HG02885 (cell line): ENCODE measurements at regions not wholly inside any gene's neighbourhood (a gene's known extent, or its start where the extent isn't known, plus 50 kb on each side); places are given as distances from the start of the nearest gene placed in this dataset.
"Not testable (repeated sequence)": the region's sequence is repeated elsewhere in the genome, so short reads cannot be mapped to it uniquely, and the experiment has no call there.

ENCODE experiments used
- ATAC-seq: cut with Tn5 transposase; IDR thresholded peaks from one replicate; pipeline ENCODE4 v1.9.1; 2021; ENCODE audit warnings: mild to moderate bottlenecking; ENCODE audit not compliant: unreplicated experiment, poor library complexity

DNA sequence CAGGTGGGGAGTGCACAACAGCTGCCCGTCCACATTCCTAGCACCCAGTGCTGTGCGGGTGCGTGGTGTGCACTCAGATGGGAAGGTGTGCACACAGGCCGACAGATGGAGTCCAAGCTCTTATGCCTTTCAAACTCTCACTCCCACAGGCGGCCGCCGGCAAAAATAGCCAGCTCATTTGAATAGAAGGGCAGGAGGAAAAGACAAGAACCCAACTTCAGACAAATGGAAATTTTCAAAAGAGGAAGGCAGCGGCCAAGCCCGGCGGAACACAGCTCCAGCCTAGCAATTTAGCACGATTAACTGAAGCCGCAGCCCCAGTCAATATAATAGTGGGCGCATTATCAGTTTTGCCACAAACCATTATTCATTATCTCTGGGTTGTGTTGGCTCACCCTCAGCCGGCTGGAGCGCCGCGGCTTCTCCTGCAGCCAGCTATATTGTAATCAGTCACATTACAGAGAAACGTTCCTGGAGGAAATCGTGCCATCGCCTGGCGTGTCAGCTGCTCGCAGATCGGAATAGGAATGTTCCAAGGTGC lies 103.9 kb upstream of the SEC14L1 start:
- no peak for ATAC-seq

DNA sequence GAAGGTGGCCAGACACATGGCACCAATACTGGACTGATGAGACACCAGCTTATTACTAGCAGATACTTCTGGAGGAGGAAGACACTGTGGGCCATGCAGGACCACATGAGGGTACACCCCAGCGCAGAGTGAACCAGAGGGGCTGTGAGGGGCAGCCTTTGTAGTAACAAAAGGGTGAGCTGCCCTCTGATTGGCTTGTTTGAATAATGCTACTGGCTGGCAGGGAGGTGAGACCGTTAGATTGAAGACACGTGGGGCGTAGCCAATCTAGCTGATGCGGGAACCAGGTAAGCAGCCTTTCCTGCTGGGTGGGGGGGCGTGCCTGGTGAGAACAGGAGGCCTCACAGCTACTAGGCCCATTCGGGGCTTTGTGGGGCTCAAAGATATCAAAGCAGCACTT lies 102.8 kb upstream of the SEC14L1 start:
- no peak for ATAC-seq

DNA sequence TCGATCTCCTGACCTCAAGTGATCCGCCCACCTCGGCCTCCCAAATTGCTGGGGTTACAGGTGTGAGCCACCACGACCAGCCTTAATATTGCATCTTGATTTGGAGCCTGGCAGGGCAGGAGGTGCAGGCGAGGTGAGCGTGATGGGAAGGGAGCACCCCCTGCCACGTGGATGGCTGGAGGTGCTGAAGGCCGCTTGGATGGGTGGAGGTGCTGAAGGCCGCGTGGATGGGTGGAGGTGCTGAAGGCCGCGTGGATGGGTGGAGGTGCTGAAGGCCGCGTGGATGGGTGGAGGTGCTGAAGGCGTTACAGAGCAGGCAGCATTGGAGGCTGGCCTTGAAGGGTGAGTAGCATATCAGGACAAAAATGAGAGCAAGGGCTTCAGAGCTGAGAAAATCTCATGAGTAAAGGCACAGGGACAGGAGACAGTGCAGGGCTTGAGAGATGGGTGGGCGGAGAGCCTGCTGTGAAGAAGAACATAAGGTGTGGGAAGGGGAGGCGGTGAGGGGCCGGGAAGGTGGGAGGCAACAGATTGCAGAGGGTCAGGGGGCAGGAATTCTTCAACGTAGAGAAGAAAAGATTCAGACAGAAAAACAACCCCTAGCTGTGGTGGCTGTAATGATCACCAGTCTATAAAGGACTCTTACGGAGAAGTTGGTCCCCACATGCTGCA lies 101.7 kb upstream of the SEC14L1 start:
- ATAC-seq: no peak

DNA sequence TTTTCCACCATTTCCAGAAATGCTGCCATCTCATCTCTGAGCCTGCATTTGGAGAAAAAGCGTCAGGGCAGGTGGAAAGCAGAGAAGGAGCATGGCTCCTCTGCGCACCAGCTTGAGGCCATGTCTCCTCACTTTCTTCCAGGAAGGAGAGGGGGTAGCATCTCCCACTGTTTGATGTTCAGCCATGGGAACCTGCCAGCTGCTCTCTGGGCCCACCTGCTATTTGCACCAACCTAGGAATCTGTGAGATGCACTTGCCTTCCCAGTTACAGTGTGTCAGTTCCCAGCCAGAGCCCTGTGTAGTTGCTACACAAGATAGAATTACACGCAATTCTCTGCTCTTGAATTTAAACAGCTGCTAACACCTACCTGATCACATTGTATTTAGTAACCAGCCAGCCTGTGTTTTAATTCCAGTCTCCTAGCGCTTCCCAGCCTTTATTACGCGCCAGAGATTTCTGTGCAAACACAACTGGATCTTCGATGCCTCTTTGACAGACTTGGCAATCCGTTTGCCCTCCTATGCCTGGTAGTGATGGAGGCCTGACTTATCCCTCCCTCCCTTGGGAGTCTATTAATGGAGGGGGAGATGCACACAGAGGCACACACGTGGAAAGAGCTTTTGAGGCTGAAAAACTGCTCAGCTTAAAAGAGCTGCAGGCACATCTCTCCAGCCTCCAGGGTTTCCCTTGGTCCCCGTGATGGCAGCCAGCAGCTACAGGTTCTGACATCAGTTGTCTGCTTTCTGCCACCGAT lies 98.1 kb upstream of the SEC14L1 start:
- no peak for ATAC-seq

DNA sequence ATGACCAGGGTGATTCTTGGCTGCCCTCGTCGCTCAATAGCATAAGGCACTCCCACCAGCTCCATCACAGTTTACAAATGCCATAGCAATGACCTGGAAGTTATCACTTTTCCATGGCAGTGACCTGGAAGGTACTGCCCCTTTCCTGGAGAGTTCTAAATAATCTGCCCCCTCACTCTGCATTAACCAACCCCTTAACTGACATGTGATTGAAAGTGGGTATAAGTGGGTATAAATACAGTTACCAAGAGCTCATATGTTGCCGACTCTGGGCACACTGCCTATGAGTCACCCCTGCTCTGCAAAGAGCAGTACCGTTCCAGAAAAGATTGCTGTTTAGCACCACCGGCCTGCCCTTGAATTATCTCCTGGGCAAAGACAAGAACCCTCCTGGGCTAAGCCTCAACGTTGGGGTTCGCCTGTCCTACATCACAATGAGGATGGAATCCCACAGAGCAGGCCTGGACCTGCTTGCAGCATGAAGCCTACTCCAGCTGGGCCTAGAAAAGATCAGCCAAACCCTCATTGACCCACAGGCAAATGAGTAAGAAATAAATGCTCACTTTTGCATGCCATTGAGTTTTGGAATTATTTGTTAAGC lies 95.2 kb upstream of the SEC14L1 start:
- no peak for ATAC-seq

DNA sequence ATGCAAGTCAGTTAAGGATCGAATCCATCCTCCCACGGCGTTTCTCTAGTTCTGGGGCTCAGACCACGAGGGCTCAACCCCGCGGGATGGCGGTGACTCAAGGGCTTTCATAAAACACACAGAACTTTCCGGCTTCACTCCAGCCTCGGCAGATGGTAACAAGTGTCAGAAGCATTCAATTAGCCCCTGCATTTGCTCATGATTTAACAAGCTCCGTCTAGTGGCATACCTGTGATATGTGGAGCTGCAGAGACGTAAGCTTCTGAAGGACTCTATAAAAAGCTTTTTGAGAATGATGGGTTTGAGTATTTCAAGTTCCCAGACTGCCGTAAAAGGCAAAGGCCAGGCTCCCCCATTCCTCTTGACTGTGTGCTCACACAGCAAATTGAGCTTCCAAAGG lies 91.3 kb upstream of the SEC14L1 start:
- ATAC-seq: no peak

DNA sequence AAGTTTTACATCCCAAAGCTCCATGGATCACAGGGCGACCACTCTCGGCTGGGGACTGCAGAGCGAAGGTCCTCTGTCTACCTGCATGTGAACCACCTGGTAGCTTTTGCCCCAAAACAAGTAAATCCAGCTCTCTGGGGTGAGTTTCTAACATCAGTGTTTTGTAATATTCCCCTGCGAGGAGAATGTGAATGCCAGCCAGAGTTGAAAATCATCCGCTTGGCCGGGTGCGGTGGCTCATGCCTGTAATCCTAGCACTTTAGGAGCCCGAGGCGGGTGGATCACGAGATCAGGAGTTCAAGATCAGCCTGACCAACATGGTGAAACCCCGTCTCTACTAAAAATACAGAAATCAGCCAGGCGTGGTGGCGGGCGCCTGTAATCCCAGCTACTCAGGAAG lies 89.9 kb upstream of the SEC14L1 start:
- ATAC-seq: not testable (repeated sequence)

DNA sequence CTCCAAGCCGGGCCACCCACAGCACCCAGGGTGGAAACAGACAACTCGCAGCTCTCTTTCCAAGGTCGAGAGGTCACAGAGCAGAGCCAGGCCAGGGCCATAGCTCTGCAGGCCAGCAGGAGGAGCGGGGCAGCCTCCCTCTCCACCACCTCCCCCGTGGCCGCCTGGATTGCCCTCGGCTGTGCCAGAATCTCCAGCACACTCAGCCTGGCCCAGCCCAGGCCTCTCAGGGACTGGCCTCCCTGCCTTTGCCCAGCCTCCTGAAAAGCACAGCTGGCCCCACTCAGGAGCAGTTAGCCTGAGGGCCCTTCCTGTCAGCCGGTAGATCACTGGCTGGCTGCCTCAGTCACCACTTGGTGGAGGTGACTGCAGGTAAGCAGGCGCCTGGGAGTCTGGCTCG lies 85.8 kb upstream of the SEC14L1 start:
- ATAC-seq: no peak

DNA sequence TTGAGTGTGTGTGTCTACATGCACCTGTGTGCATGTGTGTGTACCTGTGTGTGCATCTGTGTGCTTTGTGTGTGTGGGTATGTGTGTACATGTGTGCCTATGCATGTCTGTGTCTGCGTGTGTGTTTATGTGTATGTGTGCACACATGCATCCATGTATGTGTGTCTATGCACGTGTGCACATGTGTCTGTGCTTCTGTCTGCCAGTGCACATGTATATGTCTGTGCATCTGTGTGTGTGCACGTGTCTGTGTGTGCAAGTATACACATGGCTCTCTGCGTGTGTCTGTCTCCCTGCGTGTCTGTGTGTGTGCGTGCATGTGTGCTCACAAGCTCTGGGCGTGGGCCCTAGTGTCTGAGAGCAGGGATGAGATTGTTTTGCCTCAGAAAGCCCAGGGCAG lies 85.3 kb upstream of the SEC14L1 start:
- ATAC-seq: no peak

DNA sequence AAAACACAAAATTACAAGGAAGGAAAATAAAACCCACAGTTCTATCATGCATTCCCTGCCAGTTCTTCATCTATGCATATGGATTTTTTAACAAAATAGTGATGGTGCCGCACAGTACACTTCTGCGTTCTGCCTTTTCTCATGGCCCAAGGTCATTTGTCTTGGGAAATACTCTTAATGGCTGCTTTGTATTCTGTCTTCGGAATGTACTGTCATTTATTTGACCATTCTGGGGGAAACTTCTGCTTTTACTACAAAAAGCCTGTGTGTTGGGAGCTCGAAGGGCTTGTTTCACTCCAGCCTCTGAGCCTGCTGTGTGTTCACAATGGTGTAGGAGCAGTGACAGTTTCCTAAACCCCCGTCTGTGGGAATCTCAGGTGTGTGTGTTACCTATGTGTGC lies 82.8 kb upstream of the SEC14L1 start:
- no peak for ATAC-seq

DNA sequence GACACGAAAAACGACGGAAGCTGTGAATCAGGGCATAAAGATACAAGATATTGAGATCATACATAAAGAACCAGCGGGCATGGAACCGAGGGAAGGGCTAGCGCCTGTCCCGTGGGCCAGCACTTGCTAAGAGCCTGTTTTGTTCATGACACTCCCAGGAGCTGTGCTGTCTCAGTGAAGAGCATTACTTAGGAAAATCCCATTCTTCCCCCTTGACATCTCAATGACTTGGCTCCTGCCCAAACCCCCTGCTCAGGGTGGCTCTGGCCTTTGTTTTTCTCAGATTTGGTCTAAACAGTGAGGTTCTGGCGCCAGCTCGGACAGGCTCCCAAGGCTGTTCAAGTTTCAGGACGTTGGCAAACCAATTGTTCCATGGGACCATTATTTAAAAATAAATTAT lies 79.1 kb upstream of the SEC14L1 start:
- ATAC-seq: no peak

DNA sequence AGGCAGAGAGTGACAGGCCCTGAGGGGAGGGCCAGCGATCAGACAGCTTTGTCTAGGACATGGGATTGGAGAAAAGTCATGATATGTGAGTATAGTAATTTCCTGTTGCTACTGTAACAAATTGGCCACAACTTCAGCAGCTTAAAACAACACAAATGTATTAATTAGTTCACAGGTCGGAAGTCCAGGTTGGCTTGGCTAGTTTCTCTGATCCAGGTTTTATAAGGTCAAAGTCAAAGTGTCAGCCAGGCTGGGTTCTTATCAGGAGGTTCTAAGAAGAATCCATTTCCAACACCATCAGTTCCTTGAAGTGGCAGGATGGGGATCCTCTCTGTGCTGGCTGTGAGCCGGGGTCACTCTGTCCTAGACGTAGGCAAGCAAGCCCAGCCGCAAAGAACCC lies 76.2 kb upstream of the SEC14L1 start:
- ATAC-seq: no peak

DNA sequence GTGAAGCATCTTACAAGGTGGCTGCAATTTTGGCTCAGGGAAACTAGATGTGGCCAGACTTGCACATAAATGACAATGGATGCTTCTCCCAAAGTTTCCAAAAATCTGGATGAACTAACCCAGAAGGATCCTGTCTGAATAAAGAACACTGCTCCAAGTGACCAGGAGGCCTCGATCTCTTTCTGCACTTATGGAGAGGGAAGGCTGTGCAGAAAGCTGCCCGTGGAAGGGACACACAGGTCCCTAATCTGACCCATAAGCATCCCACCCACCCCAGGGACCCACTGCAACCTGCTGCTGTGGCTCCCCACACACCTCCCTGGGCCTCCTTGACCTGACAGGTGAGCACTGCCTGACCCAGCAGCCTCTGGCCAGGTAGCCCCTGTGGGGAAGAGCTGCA lies 74.6 kb upstream of the SEC14L1 start:
- no peak for ATAC-seq

DNA sequence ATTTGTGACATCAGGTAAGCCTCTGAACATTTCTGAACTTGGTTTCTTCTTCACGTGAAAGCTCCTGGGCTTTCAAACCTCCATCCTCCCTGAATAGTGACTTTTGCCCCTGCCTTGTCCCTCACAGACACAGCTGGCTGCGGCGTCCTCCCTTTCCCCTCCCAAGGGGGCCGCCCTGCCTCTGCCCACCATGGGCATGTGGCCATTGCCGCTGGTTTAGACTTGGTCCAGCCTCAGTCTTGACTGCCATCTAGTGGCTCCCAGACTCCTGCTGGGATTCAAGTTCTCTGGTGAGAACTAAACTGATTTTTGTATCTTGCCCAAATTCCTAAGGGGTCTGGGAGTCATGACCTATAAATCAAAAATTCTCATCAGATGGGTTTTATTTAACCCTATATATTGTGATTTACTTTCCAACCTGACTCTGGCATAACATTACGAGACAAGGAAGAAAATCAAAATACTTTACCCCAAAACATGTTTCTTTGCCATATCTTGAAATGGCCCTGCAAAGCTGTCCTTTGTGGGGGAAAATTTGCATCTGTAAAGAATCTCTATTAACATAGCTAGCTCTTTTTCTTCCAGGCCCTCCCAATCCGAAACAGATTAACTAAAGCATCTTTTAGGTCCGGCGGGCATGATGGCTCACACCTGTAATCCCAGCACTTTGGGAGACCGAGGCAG lies 73.9 kb upstream of the SEC14L1 start:
- ATAC-seq: not testable (repeated sequence)

DNA sequence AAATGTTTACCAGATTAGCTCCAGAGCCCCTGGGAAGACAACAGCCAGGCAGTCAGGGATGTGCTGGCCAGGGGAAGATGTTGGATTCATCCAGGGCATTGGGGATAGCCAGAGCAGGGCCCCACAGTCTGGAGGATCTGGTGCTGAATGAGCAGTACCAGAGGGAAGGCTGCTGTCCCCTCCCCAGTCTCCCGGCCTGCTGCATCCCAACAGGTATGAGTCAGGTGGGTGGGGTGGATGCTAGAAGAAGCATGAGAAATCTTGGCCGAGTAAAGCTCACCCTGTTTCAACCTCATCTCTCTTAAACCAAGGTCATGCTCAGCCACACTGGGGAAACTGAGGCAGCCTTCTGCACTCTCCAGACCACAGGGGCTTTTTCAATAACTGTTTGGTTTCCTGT lies 71.9 kb upstream of the SEC14L1 start:
- no peak for ATAC-seq

DNA sequence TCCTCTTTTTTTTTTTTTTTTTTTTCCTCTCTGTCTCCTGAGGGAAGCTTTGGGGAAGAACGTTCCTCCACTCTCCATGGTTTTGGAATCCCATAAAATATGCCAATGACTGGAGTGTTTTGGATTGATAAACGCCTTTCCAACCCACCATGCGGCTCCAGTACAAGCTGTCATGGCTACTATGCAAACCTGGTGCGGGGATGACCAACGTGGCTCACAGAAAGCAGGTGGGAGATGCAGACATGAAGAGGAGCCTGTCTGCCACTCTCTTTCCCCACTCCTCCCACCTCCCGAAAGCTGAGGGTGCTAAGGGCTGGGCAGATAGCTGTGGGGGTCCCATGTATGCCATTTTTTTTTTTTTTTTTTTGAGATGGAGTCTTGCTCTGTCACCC lies 69.9 kb upstream of the SEC14L1 start:
- no peak for ATAC-seq

DNA sequence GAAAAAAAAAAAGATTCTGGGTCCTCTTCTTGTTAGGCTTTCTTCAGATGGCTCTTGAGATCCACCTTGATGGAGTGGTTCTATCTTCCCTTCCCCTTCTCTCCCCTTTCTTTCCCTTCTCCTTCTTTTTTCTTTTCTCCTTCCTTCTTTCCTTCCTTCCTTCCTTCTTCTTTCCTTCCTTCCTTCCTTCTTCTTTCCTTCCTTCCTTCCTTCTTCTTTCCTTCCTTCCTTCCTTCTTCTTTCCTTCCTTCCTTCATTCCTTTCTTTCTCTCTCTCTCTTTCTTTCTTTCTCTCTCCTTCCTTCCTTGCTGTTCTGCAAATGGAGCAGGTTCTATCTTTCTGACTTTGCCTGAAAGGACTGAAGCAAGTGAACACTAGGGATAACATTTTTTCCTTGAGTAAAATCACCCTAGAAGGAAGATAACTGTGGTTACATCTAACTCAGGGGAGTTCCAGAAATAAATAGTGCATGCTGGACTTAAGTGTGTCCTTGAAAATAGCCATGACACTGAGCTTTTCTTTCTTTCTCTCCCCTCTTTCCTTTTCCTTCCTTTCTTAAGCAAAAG lies 68.8 kb upstream of the SEC14L1 start:
- ATAC-seq: no peak

DNA sequence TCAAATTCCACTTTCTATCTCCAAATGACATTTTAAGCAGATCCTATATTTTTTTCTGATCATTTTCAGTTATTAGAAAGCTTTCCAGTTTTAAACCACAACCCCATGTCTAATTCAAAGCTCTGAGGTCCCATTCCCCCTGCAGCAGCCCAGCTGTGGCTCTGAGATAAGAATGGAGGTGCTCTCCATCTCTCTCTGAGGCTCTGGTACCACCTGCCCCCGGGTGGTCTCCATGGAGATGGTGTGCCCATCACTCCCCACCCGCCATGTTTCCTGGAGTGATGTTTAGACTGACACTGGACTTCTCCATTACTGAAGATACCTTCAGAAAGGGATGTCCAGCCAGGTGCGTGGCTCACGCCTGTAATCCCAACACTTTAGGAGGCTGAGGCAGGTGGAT lies 68.1 kb upstream of the SEC14L1 start:
- no peak for ATAC-seq

DNA sequence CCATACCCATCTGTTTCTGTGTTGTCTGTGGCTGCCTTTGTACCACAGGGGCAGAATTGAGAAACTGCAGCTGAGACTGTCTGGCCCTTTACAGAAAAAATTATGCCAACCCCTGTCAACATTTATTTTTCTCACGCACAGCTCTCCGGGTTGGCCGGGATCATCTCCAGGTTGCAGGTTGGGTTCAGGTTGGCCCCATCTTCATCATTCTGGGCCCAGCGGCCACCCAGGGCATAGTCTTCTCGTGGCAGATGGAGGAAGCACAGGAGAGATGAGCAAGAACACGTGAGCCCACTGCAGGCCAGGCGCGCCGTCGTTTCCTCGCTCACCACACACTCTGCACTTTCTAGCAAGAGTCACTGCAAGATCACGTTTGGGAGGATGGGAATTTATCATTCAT lies 66.1 kb upstream of the SEC14L1 start:
- no peak for ATAC-seq

DNA sequence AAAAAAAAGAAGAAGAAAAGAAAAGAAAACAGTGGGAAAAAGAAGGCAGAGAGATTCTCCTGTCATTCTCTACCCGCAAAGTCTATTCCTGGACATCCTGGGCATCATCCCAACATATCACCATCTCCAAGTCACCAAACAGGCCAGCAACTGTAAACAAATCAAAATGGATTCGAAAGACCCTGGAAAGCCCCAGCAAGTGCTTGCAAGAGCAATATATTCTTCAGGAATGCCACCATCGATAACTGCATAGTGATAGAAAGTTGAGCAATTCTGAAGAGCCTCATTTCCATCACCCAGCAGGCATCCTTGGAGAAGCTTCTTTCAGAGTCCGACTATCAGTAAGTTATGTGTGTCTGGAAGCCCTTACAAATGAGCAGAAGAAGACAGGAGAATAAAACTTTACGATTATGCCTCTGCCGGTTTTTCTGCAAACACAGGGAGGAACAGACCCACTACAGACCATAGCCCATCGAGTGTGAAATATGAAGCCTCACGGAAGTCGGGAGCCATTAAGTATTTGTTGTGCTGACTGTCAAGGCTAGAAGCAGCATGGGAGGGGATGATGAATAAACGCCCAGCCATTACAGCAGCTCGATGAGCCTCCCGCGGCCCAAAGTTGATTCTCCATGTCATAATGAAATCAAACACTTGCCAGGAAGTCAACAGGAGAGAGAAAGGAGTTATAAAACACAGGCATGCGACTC lies 64.5 kb upstream of the SEC14L1 start:
- no peak for ATAC-seq
